ENCODE measurements at regions not wholly inside any gene's neighbourhood (a gene's known extent, or its start where the extent isn't known, plus 50 kb on each side); places are given as distances from the start of the nearest gene placed in this dataset.

DNA sequence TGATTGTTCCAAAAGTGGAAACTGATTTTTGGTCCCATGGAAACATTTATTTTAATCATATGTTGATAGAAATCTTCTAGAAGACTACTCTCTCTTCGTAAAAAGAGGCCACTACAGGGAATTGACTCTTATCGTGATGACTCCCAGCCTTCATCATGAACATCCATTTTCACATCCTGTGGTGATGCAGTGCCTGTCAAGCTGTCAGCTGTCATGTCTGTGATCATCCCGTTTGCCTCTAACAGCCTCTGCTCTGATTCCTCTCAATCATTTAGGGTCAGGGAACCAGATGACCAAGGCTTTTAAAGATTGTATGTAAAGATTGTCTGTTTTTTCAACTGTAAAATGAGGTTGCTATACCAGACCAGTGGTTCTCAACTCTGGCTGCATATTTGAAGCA lies 419.0 kb upstream of the MGAT4C start:
- H3K4me1 ChIP-seq (ENCODE audit: insufficient read depth, low read length), result no peaks in the 10 kb centered on the region
- H3K27ac Mint-ChIP-seq, result no peak overlapping the region
- peaks cover 0 to 6% of the 10 kb centered on the region in 2 experiments for H3K9me3 ChIP-seq (ENCODE audit: control insufficient read depth in 1 of 2, insufficient read depth in 1 of 2, low read length in 2 of 2)
- no peaks in the 10 kb centered on the region for H3K27me3 ChIP-seq (ENCODE audit: control insufficient read depth in 1 of 2, insufficient read depth in 2 of 2, low read length in 2 of 2)
- H3K4me3 Mint-ChIP-seq, result no peak overlapping the region
- no peaks in the 10 kb centered on the region for H3K27me3 Mint-ChIP-seq
- no peaks in the 10 kb centered on the region for H3K36me3 Mint-ChIP-seq (ENCODE audit: low read depth)
- H3K4me3 ChIP-seq (ENCODE audit: low read length), result no peak overlapping the region
- no peak overlapping the region for H3K27ac ChIP-seq (ENCODE audit: low read depth in 1 of 2, low read length in 2 of 2)
- DNase-seq, result no peak
- H3K36me3 ChIP-seq (ENCODE audit: insufficient read depth, low read length), result no peaks in the 10 kb centered on the region
- H3K4me1 Mint-ChIP-seq (ENCODE audit: low read depth), result no peaks in the 10 kb centered on the region
- no peak for ATAC-seq (ENCODE audit: poor library complexity)
- POLR2A ChIA-PET, result no interaction called here
- peaks cover 6% of the 10 kb centered on the region for H3K9me3 Mint-ChIP-seq
- TF ChIP-seq, protein P1, sequence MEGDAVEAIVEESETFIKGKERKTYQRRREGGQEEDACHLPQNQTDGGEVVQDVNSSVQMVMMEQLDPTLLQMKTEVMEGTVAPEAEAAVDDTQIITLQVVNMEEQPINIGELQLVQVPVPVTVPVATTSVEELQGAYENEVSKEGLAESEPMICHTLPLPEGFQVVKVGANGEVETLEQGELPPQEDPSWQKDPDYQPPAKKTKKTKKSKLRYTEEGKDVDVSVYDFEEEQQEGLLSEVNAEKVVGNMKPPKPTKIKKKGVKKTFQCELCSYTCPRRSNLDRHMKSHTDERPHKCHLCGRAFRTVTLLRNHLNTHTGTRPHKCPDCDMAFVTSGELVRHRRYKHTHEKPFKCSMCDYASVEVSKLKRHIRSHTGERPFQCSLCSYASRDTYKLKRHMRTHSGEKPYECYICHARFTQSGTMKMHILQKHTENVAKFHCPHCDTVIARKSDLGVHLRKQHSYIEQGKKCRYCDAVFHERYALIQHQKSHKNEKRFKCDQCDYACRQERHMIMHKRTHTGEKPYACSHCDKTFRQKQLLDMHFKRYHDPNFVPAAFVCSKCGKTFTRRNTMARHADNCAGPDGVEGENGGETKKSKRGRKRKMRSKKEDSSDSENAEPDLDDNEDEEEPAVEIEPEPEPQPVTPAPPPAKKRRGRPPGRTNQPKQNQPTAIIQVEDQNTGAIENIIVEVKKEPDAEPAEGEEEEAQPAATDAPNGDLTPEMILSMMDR (IDR thresholded peaks at IDR 0.05), result no peak
- intact Hi-C loops (cut with DNase I, micrococcal nuclease), result no loop called here
- CTCF ChIA-PET, result no interaction called here

DNA sequence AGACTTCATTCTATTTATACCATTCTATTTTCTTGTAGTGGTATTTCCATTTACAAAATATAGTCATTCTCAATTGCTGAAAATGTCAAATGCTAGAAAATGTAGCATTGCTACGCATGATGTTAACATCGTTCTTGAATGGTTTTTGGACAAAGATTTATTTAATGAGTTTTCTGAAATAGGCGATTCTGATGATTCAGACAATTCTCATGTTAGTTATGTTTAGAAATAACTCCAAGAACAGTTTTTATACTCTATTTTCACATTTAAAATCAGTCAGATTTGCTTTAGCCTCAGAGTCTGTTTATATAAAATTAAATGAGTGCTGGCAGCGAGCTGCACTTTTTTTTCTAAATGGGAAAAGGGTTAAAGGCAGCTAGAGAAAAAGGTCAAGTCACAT lies 414.8 kb upstream of the MGAT4C start:
- ChIA-PET POLR2A (no interaction called here), CTCF (no interaction called here)
- intact Hi-C loops (cut with DNase I, micrococcal nuclease), result no loop called here
- Histone ChIP-seq H3K27me3 (ENCODE audit: control insufficient read depth in 1 of 2, insufficient read depth in 2 of 2, low read length in 2 of 2) (no peaks in the 10 kb centered on the region), H3K4me3 (ENCODE audit: low read length) (no peak overlapping the region), H3K9me3 (ENCODE audit: control insufficient read depth in 1 of 2, insufficient read depth in 1 of 2, low read length in 2 of 2) (peaks cover 6 to 11% of the 10 kb centered on the region in 2 experiments), H3K27ac (ENCODE audit: low read depth in 1 of 2, low read length in 2 of 2) (no peak overlapping the region), H3K4me1 (ENCODE audit: insufficient read depth, low read length) (no peaks in the 10 kb centered on the region), H3K36me3 (ENCODE audit: insufficient read depth, low read length) (no peaks in the 10 kb centered on the region)
- Mint-ChIP-seq H3K36me3 (ENCODE audit: low read depth) (no peaks in the 10 kb centered on the region), H3K4me1 (ENCODE audit: low read depth) (no peaks in the 10 kb centered on the region), H3K4me3 (no peak overlapping the region), H3K27me3 (no peaks in the 10 kb centered on the region), H3K27ac (no peak overlapping the region), H3K9me3 (no peaks in the 10 kb centered on the region)
- TF ChIP-seq, protein P1 (IDR thresholded peaks at IDR 0.05), result no peak
- ATAC-seq (ENCODE audit: poor library complexity), result no peak
- DNase-seq, result no peak

DNA sequence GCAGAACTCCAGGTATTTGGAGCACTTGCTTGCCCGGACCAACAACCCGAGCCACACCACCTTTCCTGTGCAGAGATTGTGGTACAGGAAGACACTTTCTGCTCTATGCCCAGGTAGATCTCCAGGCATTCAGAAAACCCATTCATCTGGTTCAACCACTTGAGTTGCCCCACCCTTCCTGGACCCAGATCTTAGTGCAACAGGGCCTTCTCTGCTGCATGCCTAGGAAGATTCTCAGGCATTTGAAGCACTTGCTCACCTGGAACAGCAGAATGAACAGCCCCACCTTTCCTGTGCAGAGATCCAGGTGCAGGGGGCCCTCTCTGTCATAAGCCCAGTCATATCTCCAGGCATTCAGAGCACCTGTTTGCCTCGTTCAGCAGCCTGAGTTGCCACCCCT lies 412.8 kb upstream of the MGAT4C start:
- Histone ChIP-seq H3K4me3 (ENCODE audit: low read length) (no peak overlapping the region), H3K9me3 (ENCODE audit: control insufficient read depth in 1 of 2, insufficient read depth in 1 of 2, low read length in 2 of 2) (peaks cover 6 to 16% of the 10 kb centered on the region in 2 experiments), H3K27ac (ENCODE audit: low read depth in 1 of 2, low read length in 2 of 2) (no peak overlapping the region), H3K36me3 (ENCODE audit: insufficient read depth, low read length) (no peaks in the 10 kb centered on the region), H3K4me1 (ENCODE audit: insufficient read depth, low read length) (no peaks in the 10 kb centered on the region), H3K27me3 (ENCODE audit: control insufficient read depth in 1 of 2, insufficient read depth in 2 of 2, low read length in 2 of 2) (no peaks in the 10 kb centered on the region)
- peaks cover 3% of the 10 kb centered on the region for H3K9me3 Mint-ChIP-seq
- no peaks in the 10 kb centered on the region for H3K4me1 Mint-ChIP-seq (ENCODE audit: low read depth)
- ATAC-seq (ENCODE audit: poor library complexity) (no peak), DNase-seq (no peak)
- H3K4me3 Mint-ChIP-seq, result no peak overlapping the region
- POLR2A ChIA-PET, result no interaction called here
- H3K27ac Mint-ChIP-seq, result no peak overlapping the region
- TF ChIP-seq, protein P1 (IDR thresholded peaks at IDR 0.05), result no peak
- H3K36me3 Mint-ChIP-seq (ENCODE audit: low read depth), result no peaks in the 10 kb centered on the region
- H3K27me3 Mint-ChIP-seq, result no peaks in the 10 kb centered on the region
- CTCF ChIA-PET, result no interaction called here
- intact Hi-C loops (cut with DNase I, micrococcal nuclease), result no loop called here

All from CD4-positive, alpha-beta T cell (primary cell).